ENCODE measurements at regions not wholly inside any gene's neighbourhood (a gene's known extent, or its start where the extent isn't known, plus 50 kb on each side); places are given as distances from the start of the nearest gene placed in this dataset.
A peak's percentile ranks its signal among the peaks of the same experiment; 100 is the strongest.
"Not testable (repeated sequence)": the region's sequence is repeated elsewhere in the genome, so short reads cannot be mapped to it uniquely, and the experiment has no call there.

GRCh38 chrX:13418126-13419097 is 98.6 kb upstream of the ATXN3L start:
- peak; percentile 21 for DNase-seq (ENCODE audit: low read depth)
- Histone ChIP-seq H3K27me3 (ENCODE audit: control insufficient read depth, insufficient read depth, low read length) (no peaks in the 10 kb centered on the region), H3K36me3 (ENCODE audit: control insufficient read depth, insufficient read depth, low read length) (no peaks in the 10 kb centered on the region), H3K4me3 (ENCODE audit: low read depth, low read length) (no peak overlapping the region)
- TF ChIP-seq CTCF (IDR thresholded peaks at IDR 0.05; ENCODE audit: insufficient read depth, low read length, poor library complexity, severe bottlenecking): no peak

- no peak for TF ChIP-seq CTCF (IDR thresholded peaks at IDR 0.05; ENCODE audit: insufficient read depth, low read length, poor library complexity, severe bottlenecking)
- Histone ChIP-seq H3K4me3 (ENCODE audit: low read depth, low read length) (no peak overlapping the region), H3K27me3 (ENCODE audit: control insufficient read depth, insufficient read depth, low read length) (no peaks in the 10 kb centered on the region), H3K36me3 (ENCODE audit: control insufficient read depth, insufficient read depth, low read length) (no peaks in the 10 kb centered on the region)
- no peak for DNase-seq (ENCODE audit: low read depth)
Measured at GRCh38 chrX:13415509-13415908, 95.7 kb upstream of the ATXN3L start.

GRCh38 chrX:13414006-13414647 is 94.3 kb upstream of the ATXN3L start:
- no peak overlapping the region for H3K4me3 ChIP-seq (ENCODE audit: low read depth, low read length)
- no peak for TF ChIP-seq CTCF (IDR thresholded peaks at IDR 0.05; ENCODE audit: insufficient read depth, low read length, poor library complexity, severe bottlenecking)
- no peaks in the 10 kb centered on the region for H3K36me3 ChIP-seq (ENCODE audit: control insufficient read depth, insufficient read depth, low read length)
- DNase-seq (ENCODE audit: low read depth): no peak
- no peaks in the 10 kb centered on the region for H3K27me3 ChIP-seq (ENCODE audit: control insufficient read depth, insufficient read depth, low read length)

- TF ChIP-seq CTCF (IDR thresholded peaks at IDR 0.05; ENCODE audit: insufficient read depth, low read length, poor library complexity, severe bottlenecking): no peak
- DNase-seq (ENCODE audit: low read depth): no peak
- no peaks in the 10 kb centered on the region for H3K36me3 ChIP-seq (ENCODE audit: control insufficient read depth, insufficient read depth, low read length)
Measured at GRCh38 chrX:13412208-13412600, 92.4 kb upstream of the ATXN3L start.

GRCh38 chrX:13411496-13412207 is 91.8 kb upstream of the ATXN3L start:
- DNase-seq (ENCODE audit: low read depth): no peak
- no peaks in the 10 kb centered on the region for H3K27me3 ChIP-seq (ENCODE audit: control insufficient read depth, insufficient read depth, low read length)
- no peak overlapping the region for H3K4me3 ChIP-seq (ENCODE audit: low read depth, low read length)
- no peaks in the 10 kb centered on the region for H3K36me3 ChIP-seq (ENCODE audit: control insufficient read depth, insufficient read depth, low read length)
- no peak for TF ChIP-seq CTCF (IDR thresholded peaks at IDR 0.05; ENCODE audit: insufficient read depth, low read length, poor library complexity, severe bottlenecking)

More at GRCh38 chrX:13412208-13412600, 92.4 kb upstream of the ATXN3L start:
- Histone ChIP-seq H3K4me3 (ENCODE audit: low read depth, low read length) (no peak overlapping the region), H3K27me3 (ENCODE audit: control insufficient read depth, insufficient read depth, low read length) (no peaks in the 10 kb centered on the region)

- DNase-seq (ENCODE audit: low read depth); H3K4me3 ChIP-seq (ENCODE audit: low read depth, low read length); H3K27me3 ChIP-seq (ENCODE audit: control insufficient read depth, insufficient read depth, low read length); H3K36me3 ChIP-seq (ENCODE audit: control insufficient read depth, insufficient read depth, low read length): not testable (repeated sequence)
Measured at GRCh38 chrX:13408599-13408998, 88.7 kb upstream of the ATXN3L start.

GRCh38 chrX:13404777-13405176 is 84.9 kb upstream of the ATXN3L start:
- not testable (repeated sequence) for H3K4me3 ChIP-seq (ENCODE audit: low read depth, low read length); DNase-seq (ENCODE audit: low read depth); H3K27me3 ChIP-seq (ENCODE audit: control insufficient read depth, insufficient read depth, low read length); H3K36me3 ChIP-seq (ENCODE audit: control insufficient read depth, insufficient read depth, low read length)
